SH-SY5Y (cell line): ENCODE measurements at regions not wholly inside any gene's neighbourhood (a gene's known extent, or its start where the extent isn't known, plus 50 kb on each side); places are given as distances from the start of the nearest gene placed in this dataset.

ENCODE experiments used
- GATA2 ChIP-seq: IDR thresholded peaks from 2 replicates; pipeline ENCODE4 v1.6.1; 2011; ENCODE audit warnings: mild to moderate bottlenecking, low read depth, low read length
- GATA3 ChIP-seq: IDR thresholded peaks from 2 replicates; pipeline ENCODE4 v1.6.1; 2011; ENCODE audit warnings: low read depth, mild to moderate bottlenecking, low read length, moderate library complexity

GRCh38 chr4:137307806-137308205 lies 224.5 kb downstream of the PCDH18 start:
- TF ChIP-seq GATA2 = no peak
- no peak for TF ChIP-seq GATA3
